H9 (cell line): ENCODE measurements at regions not wholly inside any gene's neighbourhood (a gene's known extent, or its start where the extent isn't known, plus 50 kb on each side); places are given as distances from the start of the nearest gene placed in this dataset.

Experiments used
- DNase-seq: peaks from one replicate; pipeline ENCODE4 v3.0.0-alpha.2; 2017
- H2AFZ ChIP-seq: one replicate; pipeline ENCODE4 v1.6.1; 2013; ENCODE audit warnings: mild to moderate bottlenecking, low read length, control low read depth, moderate library complexity
- H2AK5ac ChIP-seq: 2 replicates; pipeline ENCODE4 v1.6.1; 2013; ENCODE audit warnings: low read length, control low read depth, mixed read lengths; ENCODE audit not compliant: insufficient read length
- H2BK120ac ChIP-seq: one replicate; pipeline ENCODE4 v1.6.1; 2013; ENCODE audit warnings: low read depth, mild to moderate bottlenecking, low read length, control low read depth, inconsistent platforms; ENCODE audit not compliant: poor library complexity, severe bottlenecking
- H2BK12ac ChIP-seq: 2 replicates; pipeline ENCODE4 v1.6.1; 2013; ENCODE audit warnings: low read length, control low read depth, mixed read lengths, low read depth; ENCODE audit not compliant: insufficient read length
- H2BK15ac ChIP-seq: 2 replicates; pipeline ENCODE4 v1.6.1; 2013; ENCODE audit warnings: low read depth, low read length, control low read depth
- H2BK20ac ChIP-seq: one replicate; pipeline ENCODE4 v1.6.1; 2013; ENCODE audit warnings: low read depth, mild to moderate bottlenecking, low read length, control low read depth, inconsistent platforms; ENCODE audit not compliant: poor library complexity, severe bottlenecking
- H2BK5ac ChIP-seq: 2 replicates; pipeline ENCODE4 v1.6.1; 2013; ENCODE audit warnings: low read length, control low read depth, mixed read lengths; ENCODE audit not compliant: insufficient read length
- H3K14ac ChIP-seq: 2 replicates; pipeline ENCODE4 v1.6.1; 2013; ENCODE audit warnings: low read length, control low read depth; ENCODE audit not compliant: insufficient read depth
- H3K18ac ChIP-seq: 2 replicates; pipeline ENCODE4 v1.6.1; 2013; ENCODE audit warnings: low read depth, mild to moderate bottlenecking, mixed read lengths, low read length, control low read depth; ENCODE audit not compliant: insufficient read length
- H3K23ac ChIP-seq: 2 replicates; pipeline ENCODE4 v1.6.1; 2013; ENCODE audit warnings: low read length, control low read depth, mixed read lengths, low read depth; ENCODE audit not compliant: insufficient read length
- H3K23me2 ChIP-seq: 2 replicates; pipeline ENCODE4 v1.6.1; 2013; ENCODE audit warnings: low read depth, mild to moderate bottlenecking, mixed read lengths, low read length, control low read depth; ENCODE audit not compliant: insufficient read length, poor library complexity, severe bottlenecking
- H3K27ac ChIP-seq: 2 replicates; pipeline ENCODE4 v1.5.1; 2013; ENCODE audit warnings: low read length, control low read depth, mixed read lengths, low read depth; ENCODE audit not compliant: insufficient read length
- H3K27me3 ChIP-seq: 2 replicates; pipeline ENCODE4 v1.6.1; 2013; ENCODE audit warnings: low read length, control low read depth, inconsistent platforms; ENCODE audit not compliant: insufficient read depth
- H3K4ac ChIP-seq: 2 replicates; pipeline ENCODE4 v1.6.1; 2013; ENCODE audit warnings: low read depth, mild to moderate bottlenecking, control low read depth, inconsistent platforms, low read length, moderate library complexity
- H3K4me1 ChIP-seq: 2 replicates; pipeline ENCODE4 v1.6.1; 2013; ENCODE audit warnings: low read length, control low read depth, inconsistent platforms; ENCODE audit not compliant: insufficient read depth
- H3K4me2 ChIP-seq: 2 replicates; pipeline ENCODE4 v1.6.1; 2013; ENCODE audit warnings: low read length, control low read depth, mixed read lengths; ENCODE audit not compliant: insufficient read length, insufficient read depth
- H3K56ac ChIP-seq: 2 replicates; pipeline ENCODE4 v1.6.1; 2013; ENCODE audit warnings: low read depth, mild to moderate bottlenecking, mixed read lengths, low read length, control low read depth; ENCODE audit not compliant: insufficient read length
- H3K79me1 ChIP-seq: 2 replicates; pipeline ENCODE4 v1.6.1; 2013; ENCODE audit warnings: low read depth, mild to moderate bottlenecking, moderate library complexity, low read length, control low read depth, inconsistent platforms; ENCODE audit not compliant: insufficient read depth, poor library complexity, severe bottlenecking
- H3K79me2 ChIP-seq: 2 replicates; pipeline ENCODE4 v1.6.1; 2013; ENCODE audit warnings: low read length, control low read depth, inconsistent platforms; ENCODE audit not compliant: insufficient read depth
- H3K9ac ChIP-seq: 2 replicates; pipeline ENCODE4 v1.6.1; 2013; ENCODE audit warnings: low read length, control low read depth, mixed read lengths; ENCODE audit not compliant: insufficient read length; ENCODE audit errors: extremely low read depth
- H3K9me3 ChIP-seq: one replicate; pipeline ENCODE4 v1.6.1; 2013; ENCODE audit warnings: low read depth, low read length, inconsistent platforms; ENCODE audit not compliant: control insufficient read depth
- H3T11ph ChIP-seq: one replicate; pipeline ENCODE4 v1.6.1; 2013; ENCODE audit warnings: mild to moderate bottlenecking, low read length, control low read depth, inconsistent platforms
- H4K20me1 ChIP-seq: one replicate; pipeline ENCODE4 v1.6.1; 2013; ENCODE audit not compliant: control insufficient read depth, insufficient read length, insufficient read depth
- H4K5ac ChIP-seq: 2 replicates; pipeline ENCODE4 v1.6.1; 2013; ENCODE audit warnings: low read depth, mild to moderate bottlenecking, mixed read lengths, low read length, control low read depth; ENCODE audit not compliant: insufficient read length
- H4K8ac ChIP-seq: replicated peaks from 2 replicates; pipeline ENCODE4 v1.6.1; 2013; ENCODE audit warnings: low read length, control low read depth, mixed read lengths, low read depth; ENCODE audit not compliant: insufficient read length
- H4K91ac ChIP-seq: 2 replicates; pipeline ENCODE4 v1.6.1; 2013; ENCODE audit warnings: low read depth, mild to moderate bottlenecking, moderate library complexity, mixed read lengths, low read length, control low read depth; ENCODE audit not compliant: insufficient read length
- H3K27ac Mint-ChIP-seq, 3 experiments: 2 replicates in 2 of 3; 3 replicates in 1 of 3; pipeline ENCODE4 v1.8.0; 2020 to 2021; ENCODE audit warnings: mixed read lengths in 3 of 3, mild to moderate bottlenecking in 1 of 3, moderate library complexity in 1 of 3
- H3K27me3 Mint-ChIP-seq: 2 replicates; pipeline ENCODE4 v1.8.0; 2021; ENCODE audit warnings: low read depth, mild to moderate bottlenecking, moderate library complexity, mixed read lengths
- H3K36me3 Mint-ChIP-seq, 3 experiments: 2 replicates in 2 of 3; 3 replicates in 1 of 3; pipeline ENCODE4 v1.8.0; 2020 to 2021; ENCODE audit warnings: low read depth in 3 of 3, mixed read lengths in 3 of 3; ENCODE audit not compliant: insufficient read depth in 1 of 3
- H3K4me1 Mint-ChIP-seq, 2 experiments: 2 replicates each; pipeline ENCODE4 v1.8.0; 2020; ENCODE audit warnings: mixed read lengths in 2 of 2
- H3K4me3 Mint-ChIP-seq, 2 experiments: 2 replicates in 1 of 2; 3 replicates in 1 of 2; pipeline ENCODE4 v1.8.0; 2020 to 2021; ENCODE audit warnings: mild to moderate bottlenecking in 2 of 2, mixed read lengths in 2 of 2, moderate library complexity in 1 of 2
- H3K9me3 Mint-ChIP-seq, 2 experiments: 2 replicates in 1 of 2; 3 replicates in 1 of 2; pipeline ENCODE4 v1.8.0; 2020; ENCODE audit warnings: mild to moderate bottlenecking in 2 of 2, mixed read lengths in 2 of 2, moderate library complexity in 1 of 2
- CTCF ChIP-seq: fragments of 200-600 bp; sonication (generic); conservative IDR thresholded peaks from 3 replicates; pipeline ENCODE4 v1.8.0; 2021; ENCODE audit warnings: antibody characterized with exemption, mild to moderate bottlenecking
- WGBS: extraction: QIAGEN DNeasy Blood & Tissue Kit; methylation state at CpG from one replicate; pipeline ENCODE4 v1.1.7; 2013; ENCODE audit warnings: missing lambda C conversion rate, low lambda C conversion rate, mixed read lengths; ENCODE audit not compliant: insufficient read length; ENCODE audit errors: extremely low coverage; 5-methylcytosine and 5-hydroxymethylcytosine counted together

- Histone ChIP-seq H3K27me3 (no peaks in the 10 kb centered on the region), H2BK120ac (no peak overlapping the region), H3K56ac (no peak overlapping the region), H3K79me2 (no peaks in the 10 kb centered on the region), H3K27ac (no peak overlapping the region), H3K23ac (no peak overlapping the region), H4K91ac (no peak overlapping the region), H3K4me2 (no peak overlapping the region), H2BK12ac (no peak overlapping the region), H3K9ac (no peak overlapping the region), H2BK15ac (no peak overlapping the region), H4K5ac (no peak overlapping the region), H2AK5ac (no peak overlapping the region), H3K18ac (no peak overlapping the region), H4K8ac (no peak overlapping the region), H3K4me1 (no peaks in the 10 kb centered on the region), H2BK20ac (no peak overlapping the region), H3K14ac (no peak overlapping the region), H3T11ph (no peak overlapping the region), H3K9me3 (no peaks in the 10 kb centered on the region), H4K20me1 (no peaks in the 10 kb centered on the region), H3K79me1 (no peaks in the 10 kb centered on the region), H2AFZ (no peak overlapping the region), H3K23me2 (no peaks in the 10 kb centered on the region), H3K4ac (no peak overlapping the region), H2BK5ac (no peak overlapping the region)
- no peaks in the 10 kb centered on the region for H3K36me3 Mint-ChIP-seq
- DNase-seq, result peak; percentile 43
- no peaks in the 10 kb centered on the region; a peak in 1 of 5 replicates for H3K9me3 Mint-ChIP-seq
- peaks cover 0 to 3% of the 10 kb centered on the region in 2 experiments; a peak in 2 of 4 replicates for H3K4me1 Mint-ChIP-seq
- H3K27me3 Mint-ChIP-seq, result no peaks in the 10 kb centered on the region
- peak; percentile 29; the same call in 1 of the 3 replicates for TF ChIP-seq CTCF
- H3K4me3 Mint-ChIP-seq, result no peak overlapping the region
- no CpG with 5 or more reads among the region's 10 CpGs for WGBS
- H3K27ac Mint-ChIP-seq, result no peak overlapping the region
Measured at GRCh38 chr7:13359656-13360055, 629.8 kb downstream of the ETV1 start.
